IMR-90 (cell line): ENCODE measurements at regions not wholly inside any gene's neighbourhood (a gene's known extent, or its start where the extent isn't known, plus 50 kb on each side); places are given as distances from the start of the nearest gene placed in this dataset.

ENCODE experiments used
- ATAC-seq: fragments of 200-7000 bp; cut with Tn5 transposase; 2 replicates; pipeline ENCODE4 v1.9.1; 2020; ENCODE audit warnings: low read depth, mild to moderate bottlenecking, moderate library complexity
- BruUV-seq: library from RNA; stranded (reverse); fragments of 400-500 nt; replicated peaks from 2 replicates; lab custom pipeline; 2021; lab: Mats Ljungman, UMichigan
- CTCF ChIA-PET: fragments of 300-600 bp; formaldehyde crosslinking; extraction: SDS; loops from one replicate; lab custom pipeline; 2021; ENCODE audit warnings: antibody characterized with exemption; lab: Yijun Ruan, JAX
- POLR2A ChIA-PET: fragments of 300-600 bp; sonication (Branson Sonifier 250); formaldehyde crosslinking; loops from one replicate; lab custom pipeline; 2022; ENCODE audit warnings: antibody characterized with exemption; ENCODE audit not compliant: unreplicated experiment; lab: Charles Lee
- DNase-seq: peaks from one replicate; pipeline ENCODE4 v3.0.0; 2013
- H2AFZ ChIP-seq: replicated peaks from 2 replicates; pipeline ENCODE3; 2013; ENCODE audit warnings: low read length, mild to moderate bottlenecking; ENCODE audit not compliant: poor library complexity
- H2AK5ac ChIP-seq: 2 replicates; pipeline ENCODE4 v1.6.1; 2013; ENCODE audit warnings: low read depth, low read length, inconsistent platforms
- H2AK9ac ChIP-seq: replicated peaks from 2 replicates; pipeline ENCODE3; 2013; ENCODE audit warnings: mild to moderate bottlenecking, low read depth, low read length, moderate library complexity; ENCODE audit not compliant: poor library complexity
- H2BK120ac ChIP-seq: 2 replicates; pipeline ENCODE4 v1.6.1; 2013; ENCODE audit warnings: low read depth, low read length, inconsistent platforms
- H2BK15ac ChIP-seq: 3 replicates; pipeline ENCODE4 v1.6.1; 2013; ENCODE audit warnings: low read depth, low read length, inconsistent platforms
- H2BK20ac ChIP-seq: 2 replicates; pipeline ENCODE4 v1.6.1; 2013; ENCODE audit warnings: low read depth, mild to moderate bottlenecking, inconsistent platforms, low read length, moderate library complexity
- H2BK5ac ChIP-seq: 2 replicates; pipeline ENCODE4 v1.6.1; 2013; ENCODE audit warnings: mild to moderate bottlenecking, low read depth, low read length, inconsistent platforms; ENCODE audit not compliant: poor library complexity, severe bottlenecking
- H3K14ac ChIP-seq: replicated peaks from 2 replicates; pipeline ENCODE4 v1.6.1; 2013; ENCODE audit warnings: low read depth, low read length, inconsistent platforms
- H3K18ac ChIP-seq: 2 replicates; pipeline ENCODE4 v1.6.1; 2013; ENCODE audit warnings: low read depth, low read length, control low read depth
- H3K23ac ChIP-seq: 2 replicates; pipeline ENCODE4 v1.6.1; 2013; ENCODE audit warnings: low read depth, low read length, inconsistent platforms
- H3K27ac ChIP-seq: 2 replicates; pipeline ENCODE4 v1.5.1; 2013; ENCODE audit warnings: mild to moderate bottlenecking, control low read depth, low read length; ENCODE audit not compliant: insufficient read depth
- H3K27me3 ChIP-seq: 2 replicates; pipeline ENCODE4 v1.6.1; 2013; ENCODE audit warnings: low read length; ENCODE audit not compliant: control insufficient read depth, insufficient read depth
- H3K36me3 ChIP-seq: 2 replicates; pipeline ENCODE4 v1.6.1; 2013; ENCODE audit warnings: low read length, mixed read lengths; ENCODE audit not compliant: control insufficient read depth, insufficient read depth
- H3K4ac ChIP-seq: 2 replicates; pipeline ENCODE4 v1.6.1; 2013; ENCODE audit warnings: low read depth, low read length, inconsistent platforms
- H3K4me1 ChIP-seq: 2 replicates; pipeline ENCODE4 v1.6.1; 2013; ENCODE audit warnings: low read length, mixed read lengths; ENCODE audit not compliant: control insufficient read depth, insufficient read depth
- H3K4me2 ChIP-seq: 2 replicates; pipeline ENCODE4 v1.6.1; 2013; ENCODE audit warnings: low read depth, mild to moderate bottlenecking, control low read depth, low read length, moderate library complexity
- H3K4me3 ChIP-seq: 2 replicates; pipeline ENCODE4 v1.5.1; 2013; ENCODE audit warnings: low read depth, mild to moderate bottlenecking, control low read depth, low read length, moderate library complexity; ENCODE audit not compliant: insufficient read depth
- H3K56ac ChIP-seq: 2 replicates; pipeline ENCODE4 v1.6.1; 2013; ENCODE audit warnings: low read length, inconsistent platforms; ENCODE audit not compliant: insufficient read depth; ENCODE audit errors: extremely low read depth
- H3K79me1 ChIP-seq, 2 experiments: 2 replicates each; pipeline ENCODE4 v1.6.1; 2013; ENCODE audit warnings: low read length in 2 of 2, inconsistent platforms in 1 of 2, low read depth in 1 of 2
- H3K9ac ChIP-seq: 2 replicates; pipeline ENCODE4 v1.6.1; 2013; ENCODE audit warnings: low read depth, low read length, control low read depth
- H3K9me1 ChIP-seq: 2 replicates; pipeline ENCODE4 v1.6.1; 2013; ENCODE audit warnings: low read length, inconsistent platforms; ENCODE audit not compliant: insufficient read depth
- H3K9me3 ChIP-seq: 2 replicates; pipeline ENCODE4 v1.6.1; 2013; ENCODE audit warnings: low read length; ENCODE audit not compliant: control insufficient read depth, insufficient read depth
- H4K20me1 ChIP-seq: 2 replicates; pipeline ENCODE4 v1.6.1; 2013; ENCODE audit warnings: low read length, inconsistent platforms; ENCODE audit not compliant: insufficient read depth
- H4K5ac ChIP-seq: 2 replicates; pipeline ENCODE4 v1.6.1; 2013; ENCODE audit warnings: mild to moderate bottlenecking, low read depth, low read length, control low read depth
- H4K8ac ChIP-seq, 2 experiments: 2 replicates each; pipeline ENCODE4 v1.6.1; 2013; ENCODE audit warnings: low read depth in 2 of 2, low read length in 2 of 2, control low read depth in 1 of 2, inconsistent platforms in 1 of 2
- H4K91ac ChIP-seq: 2 replicates; pipeline ENCODE4 v1.6.1; 2013; ENCODE audit warnings: low read depth, low read length, inconsistent platforms; ENCODE audit not compliant: insufficient read depth
- BHLHE40 ChIP-seq: fragments of 150-350 bp; IDR thresholded peaks from 2 replicates; pipeline ENCODE4 v1.6.1; 2016; ENCODE audit warnings: mild to moderate bottlenecking, low read depth, low read length
- CEBPB ChIP-seq: IDR thresholded peaks from 2 replicates; pipeline ENCODE4 v1.6.1; 2012; ENCODE audit warnings: low read depth, low read length, improper control_type of control experiment
- CHD1 ChIP-seq: IDR thresholded peaks from 2 replicates; pipeline ENCODE4 v1.6.1; 2012; ENCODE audit warnings: low read depth, low read length, improper control_type of control experiment
- FOS ChIP-seq: fragments of 150-350 bp; IDR thresholded peaks from 2 replicates; pipeline ENCODE4 v1.6.1; 2016; ENCODE audit warnings: low read depth, low read length
- MAFK ChIP-seq: IDR thresholded peaks from 2 replicates; pipeline ENCODE4 v1.6.1; 2012; ENCODE audit warnings: low read depth, low read length, improper control_type of control experiment
- MXI1 ChIP-seq: IDR thresholded peaks from 2 replicates; pipeline ENCODE4 v1.6.1; 2012; ENCODE audit warnings: low read depth, mild to moderate bottlenecking, low read length, moderate library complexity, borderline replicate concordance
- NFE2L2 ChIP-seq: fragments of 150-350 bp; IDR thresholded peaks from 2 replicates; pipeline ENCODE4 v1.6.1; 2016; ENCODE audit warnings: low read depth, mild to moderate bottlenecking, low read length
- POLR2A ChIP-seq: IDR thresholded peaks from 2 replicates; pipeline ENCODE4 v1.6.1; 2012; ENCODE audit warnings: mild to moderate bottlenecking, low read depth, low read length
- RCOR1 ChIP-seq: IDR thresholded peaks from 2 replicates; pipeline ENCODE4 v1.6.1; 2012; ENCODE audit warnings: mild to moderate bottlenecking, low read length, improper control_type of control experiment; ENCODE audit not compliant: insufficient replicate concordance
- RFX5 ChIP-seq: IDR thresholded peaks from 2 replicates; pipeline ENCODE4 v1.8.0; 2012; ENCODE audit warnings: low read depth, mild to moderate bottlenecking, low read length, moderate library complexity
- SMC3 ChIP-seq: fragments of 150-350 bp; IDR thresholded peaks from 2 replicates; pipeline ENCODE4 v1.6.1; 2016; ENCODE audit warnings: low read depth, mild to moderate bottlenecking, antibody characterized with exemption, low read length, moderate library complexity
- WGBS, 2 experiments: methylation state at CpG; one replicate each; pipeline versions ENCODE4 v1.1.5 to v1.1.7; 2013; ENCODE audit warnings: missing lambda C conversion rate in 2 of 2; ENCODE audit not compliant: insufficient read length in 1 of 2; ENCODE audit errors: extremely low coverage in 2 of 2; 5-methylcytosine and 5-hydroxymethylcytosine counted together
- dilution Hi-C: fragments of 300-500 bp; cut with HindIII; formaldehyde crosslinking; loops from one replicate; pipeline ENCODE4 v1.14.3; 2018; ENCODE audit warnings: low sequenced_read_pairs; ENCODE audit not compliant: unreplicated experiment
- in situ Hi-C: fragments of 300-500 bp; cut with MboI; formaldehyde crosslinking; loops from 3 replicates; pipeline ENCODE4 v1.14.3; 2019; ENCODE audit warnings: low sequenced_read_pairs, inconsistent platforms, mixed read lengths
- intact Hi-C: fragments of 100-400 bp; cut with micrococcal nuclease; formaldehyde crosslinking; loops from 2 replicates; pipeline ENCODE4 v1.10.0; 2022
- TF ChIP-seq, protein P1 (sequence below): fragments of 150-350 bp; IDR thresholded peaks from 2 replicates; pipeline ENCODE4 v1.6.1; 2016; ENCODE audit warnings: low read depth, mild to moderate bottlenecking, low read length, moderate library complexity, borderline replicate concordance
- TF ChIP-seq, protein P2 (sequence below): conservative IDR thresholded peaks from 2 replicates; pipeline ENCODE4 v1.5.1; 2012; ENCODE audit warnings: mild to moderate bottlenecking, low read depth, low read length, improper control_type of control experiment

DNA sequence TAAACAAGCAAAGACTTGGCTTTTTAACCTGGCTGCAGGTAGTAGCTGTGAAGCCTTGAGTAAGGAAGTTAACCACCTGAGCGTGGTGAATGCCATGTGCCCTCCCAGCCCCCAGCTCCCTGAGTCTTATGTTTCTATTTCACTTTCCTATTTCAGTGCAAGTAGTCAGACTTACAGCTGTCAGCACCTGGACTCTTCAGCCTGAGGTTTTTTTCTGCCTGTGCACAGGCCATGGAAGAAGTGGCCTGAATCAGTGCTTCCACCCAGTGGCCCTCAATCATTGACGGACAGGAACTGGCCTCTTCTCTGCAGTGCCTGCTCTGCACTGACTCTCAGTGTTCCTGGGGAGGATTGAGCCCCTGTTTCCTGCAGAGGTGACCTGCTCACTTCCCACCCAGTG, 796.4 kb downstream of the MED13L start:
- TF ChIP-seq MXI1 (no peak), CEBPB (no peak), POLR2A (no peak), NFE2L2 (no peak), SMC3 (no peak), FOS (no peak), MAFK (no peak), RCOR1 (no peak), CHD1 (no peak), RFX5 (no peak), BHLHE40 (no peak)
- TF ChIP-seq, protein P1, sequence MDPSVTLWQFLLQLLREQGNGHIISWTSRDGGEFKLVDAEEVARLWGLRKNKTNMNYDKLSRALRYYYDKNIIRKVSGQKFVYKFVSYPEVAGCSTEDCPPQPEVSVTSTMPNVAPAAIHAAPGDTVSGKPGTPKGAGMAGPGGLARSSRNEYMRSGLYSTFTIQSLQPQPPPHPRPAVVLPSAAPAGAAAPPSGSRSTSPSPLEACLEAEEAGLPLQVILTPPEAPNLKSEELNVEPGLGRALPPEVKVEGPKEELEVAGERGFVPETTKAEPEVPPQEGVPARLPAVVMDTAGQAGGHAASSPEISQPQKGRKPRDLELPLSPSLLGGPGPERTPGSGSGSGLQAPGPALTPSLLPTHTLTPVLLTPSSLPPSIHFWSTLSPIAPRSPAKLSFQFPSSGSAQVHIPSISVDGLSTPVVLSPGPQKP, result no peak
- TF ChIP-seq, protein P2, sequence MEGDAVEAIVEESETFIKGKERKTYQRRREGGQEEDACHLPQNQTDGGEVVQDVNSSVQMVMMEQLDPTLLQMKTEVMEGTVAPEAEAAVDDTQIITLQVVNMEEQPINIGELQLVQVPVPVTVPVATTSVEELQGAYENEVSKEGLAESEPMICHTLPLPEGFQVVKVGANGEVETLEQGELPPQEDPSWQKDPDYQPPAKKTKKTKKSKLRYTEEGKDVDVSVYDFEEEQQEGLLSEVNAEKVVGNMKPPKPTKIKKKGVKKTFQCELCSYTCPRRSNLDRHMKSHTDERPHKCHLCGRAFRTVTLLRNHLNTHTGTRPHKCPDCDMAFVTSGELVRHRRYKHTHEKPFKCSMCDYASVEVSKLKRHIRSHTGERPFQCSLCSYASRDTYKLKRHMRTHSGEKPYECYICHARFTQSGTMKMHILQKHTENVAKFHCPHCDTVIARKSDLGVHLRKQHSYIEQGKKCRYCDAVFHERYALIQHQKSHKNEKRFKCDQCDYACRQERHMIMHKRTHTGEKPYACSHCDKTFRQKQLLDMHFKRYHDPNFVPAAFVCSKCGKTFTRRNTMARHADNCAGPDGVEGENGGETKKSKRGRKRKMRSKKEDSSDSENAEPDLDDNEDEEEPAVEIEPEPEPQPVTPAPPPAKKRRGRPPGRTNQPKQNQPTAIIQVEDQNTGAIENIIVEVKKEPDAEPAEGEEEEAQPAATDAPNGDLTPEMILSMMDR, result no peak
- Histone ChIP-seq H3K4me2 (no peak overlapping the region), H3K4me3 (no peak overlapping the region), H3K23ac (no peak overlapping the region), H3K9me1 (no peaks in the 10 kb centered on the region), H2BK120ac (no peak overlapping the region), H3K4ac (no peak overlapping the region), H3K36me3 (no peaks in the 10 kb centered on the region), H4K20me1 (no peaks in the 10 kb centered on the region), H3K4me1 (no peaks in the 10 kb centered on the region), H4K8ac (no peak overlapping the region), H3K27ac (no peak overlapping the region), H3K14ac (no peak overlapping the region), H3K9ac (no peak overlapping the region), H4K5ac (no peak overlapping the region), H2AK5ac (no peak overlapping the region), H2AK9ac (no peak overlapping the region), H3K9me3 (0 out of 2 replicates have a peak, but pooled peaks cover 2% of the 10 kb centered on the region), H2BK15ac (no peak overlapping the region), H2BK20ac (no peak overlapping the region), H3K18ac (no peak overlapping the region), H3K79me1 (no peaks in the 10 kb centered on the region), H3K56ac (no peak overlapping the region), H3K27me3 (0 out of 2 replicates have a peak, but pooled peaks cover under 1% of the 10 kb centered on the region), H2BK5ac (no peak overlapping the region), H4K91ac (no peak overlapping the region), H2AFZ (no peak overlapping the region)
- dilution Hi-C loops (no loop called here), intact Hi-C loops (no loop called here), in situ Hi-C loops (no loop called here)
- BruUV-seq, result no TSS peak
- DNase-seq (peak; percentile 8), ATAC-seq (no peak)
- ChIA-PET CTCF (no interaction called here), POLR2A (no interaction called here)
- 75% methylated on average over 1 of the region's 2 CpGs; no CpG with 5 or more reads in 1 of the 2 experiments for WGBS, 2 experiments
